ENCODE measurements at regions not wholly inside any gene's neighbourhood (a gene's known extent, or its start where the extent isn't known, plus 50 kb on each side); places are given as distances from the start of the nearest gene placed in this dataset.
"Not testable (repeated sequence)": the region's sequence is repeated elsewhere in the genome, so short reads cannot be mapped to it uniquely, and the experiment has no call there.

- not testable (repeated sequence) for DNase-seq (ENCODE audit: low read depth)
These were observed 123.6 kb upstream of the RHOU start for GRCh38 chr1:228611707-228612106.

- DNase-seq (ENCODE audit: low read depth), result not testable (repeated sequence)
These were observed 113.1 kb upstream of the RHOU start for GRCh38 chr1:228622002-228622716.

- DNase-seq (ENCODE audit: low read depth), result not testable (repeated sequence)
These were observed 108.8 kb upstream of the RHOU start for GRCh38 chr1:228626481-228626880.

GRCh38 chr1:228632858-228633257 is 102.4 kb upstream of the RHOU start:
- not testable (repeated sequence) for DNase-seq (ENCODE audit: low read depth)

GRCh38 chr1:228635304-228635703 is 100.0 kb upstream of the RHOU start:
- not testable (repeated sequence) for DNase-seq (ENCODE audit: low read depth)

- DNase-seq (ENCODE audit: low read depth), result not testable (repeated sequence)
These were observed 97.8 kb upstream of the RHOU start for GRCh38 chr1:228637529-228637928.

GRCh38 chr1:228646717-228647522 is 88.4 kb upstream of the RHOU start:
- peak; percentile 34 for DNase-seq (ENCODE audit: low read depth)

- peak; percentile 41 for DNase-seq (ENCODE audit: low read depth)
These were observed 87.5 kb upstream of the RHOU start for GRCh38 chr1:228647523-228648444.

GRCh38 chr1:228648647-228649383 is 86.5 kb upstream of the RHOU start:
- no peak for DNase-seq (ENCODE audit: low read depth)

GRCh38 chr1:228650141-228650540 is 85.1 kb upstream of the RHOU start:
- no peak for DNase-seq (ENCODE audit: low read depth)

GRCh38 chr1:228650946-228651345 is 84.3 kb upstream of the RHOU start:
- no peak for DNase-seq (ENCODE audit: low read depth)

GRCh38 chr1:228652116-228652515 is 83.2 kb upstream of the RHOU start:
- no peak for DNase-seq (ENCODE audit: low read depth)

GRCh38 chr1:228653057-228653456 is 82.2 kb upstream of the RHOU start:
- DNase-seq (ENCODE audit: low read depth), result not testable (repeated sequence)

GRCh38 chr1:228653748-228654147 is 81.5 kb upstream of the RHOU start:
- DNase-seq (ENCODE audit: low read depth), result no peak

GRCh38 chr1:228655796-228656394 is 79.4 kb upstream of the RHOU start:
- no peak for DNase-seq (ENCODE audit: low read depth)

GRCh38 chr1:228662007-228662689 is 73.1 kb upstream of the RHOU start:
- DNase-seq (ENCODE audit: low read depth), result not testable (repeated sequence)

GRCh38 chr1:228664399-228664914 is 70.8 kb upstream of the RHOU start:
- peak; percentile 65 for DNase-seq (ENCODE audit: low read depth)

- DNase-seq (ENCODE audit: low read depth), result no peak
These were observed 68.3 kb upstream of the RHOU start for GRCh38 chr1:228666686-228667623.

All from fibroblast of the conjunctiva (primary cell).